Fibroblast of lung (primary cell): ENCODE measurements at regions not wholly inside any gene's neighbourhood (a gene's known extent, or its start where the extent isn't known, plus 50 kb on each side); places are given as distances from the start of the nearest gene placed in this dataset.

ENCODE experiments used
- EZH2 ChIP-seq: IDR thresholded peaks from 2 replicates; pipeline ENCODE4 v1.5.1; 2012; ENCODE audit warnings: low read length, control low read depth, mild to moderate bottlenecking; ENCODE audit errors: missing control alignments
- TF ChIP-seq, protein P1 (sequence below), 2 donors: IDR thresholded peaks in 1 of 2; conservative IDR thresholded peaks in 1 of 2; 1 replicate in 1 of 2; 2 replicates in 1 of 2; pipeline ENCODE4 v1.5.1; 2011 to 2012; ENCODE audit warnings: low read length in 2 of 2, control low read depth in 1 of 2, inconsistent platforms in 1 of 2, low read depth in 1 of 2, mild to moderate bottlenecking in 1 of 2

DNA sequence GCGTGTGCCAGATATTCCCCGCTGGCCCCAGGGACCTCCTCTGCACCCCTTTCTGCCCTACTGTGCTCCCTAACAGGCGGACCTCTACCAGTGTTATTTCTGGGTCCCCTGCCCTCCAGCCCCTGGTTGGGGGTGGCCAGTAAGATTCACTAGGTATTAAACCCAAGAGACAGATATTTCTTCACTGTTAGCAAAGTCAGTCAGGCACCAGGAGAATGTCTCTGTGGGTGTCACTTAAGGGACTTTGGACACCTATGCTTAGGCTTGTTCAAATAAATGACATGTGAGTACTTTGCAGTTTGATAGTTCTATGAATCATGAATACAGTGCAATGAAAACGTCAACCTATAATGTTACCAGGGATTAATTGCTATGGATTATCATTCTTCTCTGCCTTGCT lies 234.3 kb upstream of the IGFBP3 start:
- TF ChIP-seq, protein P1, sequence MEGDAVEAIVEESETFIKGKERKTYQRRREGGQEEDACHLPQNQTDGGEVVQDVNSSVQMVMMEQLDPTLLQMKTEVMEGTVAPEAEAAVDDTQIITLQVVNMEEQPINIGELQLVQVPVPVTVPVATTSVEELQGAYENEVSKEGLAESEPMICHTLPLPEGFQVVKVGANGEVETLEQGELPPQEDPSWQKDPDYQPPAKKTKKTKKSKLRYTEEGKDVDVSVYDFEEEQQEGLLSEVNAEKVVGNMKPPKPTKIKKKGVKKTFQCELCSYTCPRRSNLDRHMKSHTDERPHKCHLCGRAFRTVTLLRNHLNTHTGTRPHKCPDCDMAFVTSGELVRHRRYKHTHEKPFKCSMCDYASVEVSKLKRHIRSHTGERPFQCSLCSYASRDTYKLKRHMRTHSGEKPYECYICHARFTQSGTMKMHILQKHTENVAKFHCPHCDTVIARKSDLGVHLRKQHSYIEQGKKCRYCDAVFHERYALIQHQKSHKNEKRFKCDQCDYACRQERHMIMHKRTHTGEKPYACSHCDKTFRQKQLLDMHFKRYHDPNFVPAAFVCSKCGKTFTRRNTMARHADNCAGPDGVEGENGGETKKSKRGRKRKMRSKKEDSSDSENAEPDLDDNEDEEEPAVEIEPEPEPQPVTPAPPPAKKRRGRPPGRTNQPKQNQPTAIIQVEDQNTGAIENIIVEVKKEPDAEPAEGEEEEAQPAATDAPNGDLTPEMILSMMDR (conservative IDR thresholded peaks at IDR 0.05 in 1 of 2, IDR thresholded peaks at IDR 0.05 in 1 of 2; ENCODE audit: low read depth in 1 of 2, low read length in 2 of 2), result no peak
- no peak for TF ChIP-seq EZH2
